ENCODE measurements at regions not wholly inside any gene's neighbourhood (a gene's known extent, or its start where the extent isn't known, plus 50 kb on each side); places are given as distances from the start of the nearest gene placed in this dataset.
A peak's percentile ranks its signal among the peaks of the same experiment; 100 is the strongest.

DNA sequence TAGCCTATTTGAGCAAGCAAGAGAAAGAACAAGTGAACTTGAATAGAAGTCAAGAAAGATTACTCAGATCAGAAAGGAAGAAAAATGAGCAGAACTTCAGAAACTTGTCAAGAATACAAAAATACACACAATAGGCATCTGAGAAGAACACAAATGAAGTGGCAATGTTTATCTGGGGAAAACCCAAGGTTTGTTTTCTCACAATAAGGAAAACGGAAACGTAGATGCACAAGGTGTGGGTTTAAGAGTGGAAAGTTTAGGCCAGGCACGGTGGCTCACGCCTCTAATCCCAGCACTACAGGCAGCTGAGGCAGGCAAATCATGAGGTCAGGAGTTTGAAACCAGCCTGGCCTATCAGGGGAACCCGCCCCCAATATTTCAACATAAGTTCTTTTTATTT, 159.5 kb upstream of the GYPC start (continued):
- TF ChIP-seq MEF2A (IDR thresholded peaks at IDR 0.05; ENCODE audit: insufficient read depth, low read depth, low read length) (peak; percentile 94), BHLHE40 (IDR thresholded peaks at IDR 0.05; ENCODE audit: borderline replicate concordance in 1 of 2, low read depth in 2 of 2, low read length in 1 of 2) (no peak), FOXK2 (IDR thresholded peaks at IDR 0.05) (no peak), ZBTB4 (CRISPR knock-in tag; IDR thresholded peaks at IDR 0.05) (no peak), RBBP5 (conservative IDR thresholded peaks at IDR 0.05) (no peak), SIX5 (IDR thresholded peaks at IDR 0.05; ENCODE audit: low read depth, low read length, severe bottlenecking) (no peak), ZSCAN29 (IDR thresholded peaks at IDR 0.05) (no peak), MEF2B (IDR thresholded peaks at IDR 0.05; ENCODE audit: partially characterized antibody, poor library complexity, severe bottlenecking) (no peak), ZNF24 (IDR thresholded peaks at IDR 0.05) (no peak), RFX5 (IDR thresholded peaks at IDR 0.05; ENCODE audit: low read depth, low read length) (no peak), TCF7 (IDR thresholded peaks at IDR 0.05; ENCODE audit: borderline replicate concordance) (no peak), CHD4 (IDR thresholded peaks at IDR 0.05) (no peak), NFYB (IDR thresholded peaks at IDR 0.05; ENCODE audit: insufficient read depth, low read depth, low read length) (no peak), USF2 (IDR thresholded peaks at IDR 0.05; ENCODE audit: borderline replicate concordance, low read depth, low read length) (no peak), RB1 (IDR thresholded peaks at IDR 0.05; ENCODE audit: borderline replicate concordance) (no peak), FOXM1 (IDR thresholded peaks at IDR 0.05; ENCODE audit: low read depth, low read length) (peak; percentile 97), CBFB (IDR thresholded peaks at IDR 0.05; ENCODE audit: low read depth) (peak; percentile 21; the same call in 1 of the 2 replicates), KAT2A (conservative IDR thresholded peaks at IDR 0.05; ENCODE audit: control insufficient read depth, low read depth, low read length) (no peak), IKZF2 (IDR thresholded peaks at IDR 0.05) (peak in 1 of 2 experiments; percentile 41; a peak in 2 of 4 replicates), MTA2 (IDR thresholded peaks at IDR 0.05; ENCODE audit: low read depth) (no peak), KDM1A (IDR thresholded peaks at IDR 0.05; ENCODE audit: borderline replicate concordance) (no peak), RUNX3 (IDR thresholded peaks at IDR 0.05; ENCODE audit: low read length) (peak; percentile 85), ZZZ3 (IDR thresholded peaks at IDR 0.05; ENCODE audit: control insufficient read depth, insufficient read length, low read depth) (no peak), CREB1 (IDR thresholded peaks at IDR 0.05; ENCODE audit: low read depth) (peak; percentile 42; the same call in 1 of the 2 replicates)
- TF ChIP-seq, protein P1, sequence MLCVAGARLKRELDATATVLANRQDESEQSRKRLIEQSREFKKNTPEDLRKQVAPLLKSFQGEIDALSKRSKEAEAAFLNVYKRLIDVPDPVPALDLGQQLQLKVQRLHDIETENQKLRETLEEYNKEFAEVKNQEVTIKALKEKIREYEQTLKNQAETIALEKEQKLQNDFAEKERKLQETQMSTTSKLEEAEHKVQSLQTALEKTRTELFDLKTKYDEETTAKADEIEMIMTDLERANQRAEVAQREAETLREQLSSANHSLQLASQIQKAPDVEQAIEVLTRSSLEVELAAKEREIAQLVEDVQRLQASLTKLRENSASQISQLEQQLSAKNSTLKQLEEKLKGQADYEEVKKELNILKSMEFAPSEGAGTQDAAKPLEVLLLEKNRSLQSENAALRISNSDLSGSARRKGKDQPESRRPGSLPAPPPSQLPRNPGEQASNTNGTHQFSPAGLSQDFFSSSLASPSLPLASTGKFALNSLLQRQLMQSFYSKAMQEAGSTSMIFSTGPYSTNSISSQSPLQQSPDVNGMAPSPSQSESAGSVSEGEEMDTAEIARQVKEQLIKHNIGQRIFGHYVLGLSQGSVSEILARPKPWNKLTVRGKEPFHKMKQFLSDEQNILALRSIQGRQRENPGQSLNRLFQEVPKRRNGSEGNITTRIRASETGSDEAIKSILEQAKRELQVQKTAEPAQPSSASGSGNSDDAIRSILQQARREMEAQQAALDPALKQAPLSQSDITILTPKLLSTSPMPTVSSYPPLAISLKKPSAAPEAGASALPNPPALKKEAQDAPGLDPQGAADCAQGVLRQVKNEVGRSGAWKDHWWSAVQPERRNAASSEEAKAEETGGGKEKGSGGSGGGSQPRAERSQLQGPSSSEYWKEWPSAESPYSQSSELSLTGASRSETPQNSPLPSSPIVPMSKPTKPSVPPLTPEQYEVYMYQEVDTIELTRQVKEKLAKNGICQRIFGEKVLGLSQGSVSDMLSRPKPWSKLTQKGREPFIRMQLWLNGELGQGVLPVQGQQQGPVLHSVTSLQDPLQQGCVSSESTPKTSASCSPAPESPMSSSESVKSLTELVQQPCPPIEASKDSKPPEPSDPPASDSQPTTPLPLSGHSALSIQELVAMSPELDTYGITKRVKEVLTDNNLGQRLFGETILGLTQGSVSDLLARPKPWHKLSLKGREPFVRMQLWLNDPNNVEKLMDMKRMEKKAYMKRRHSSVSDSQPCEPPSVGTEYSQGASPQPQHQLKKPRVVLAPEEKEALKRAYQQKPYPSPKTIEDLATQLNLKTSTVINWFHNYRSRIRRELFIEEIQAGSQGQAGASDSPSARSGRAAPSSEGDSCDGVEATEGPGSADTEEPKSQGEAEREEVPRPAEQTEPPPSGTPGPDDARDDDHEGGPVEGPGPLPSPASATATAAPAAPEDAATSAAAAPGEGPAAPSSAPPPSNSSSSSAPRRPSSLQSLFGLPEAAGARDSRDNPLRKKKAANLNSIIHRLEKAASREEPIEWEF (IDR thresholded peaks at IDR 0.05; ENCODE audit: insufficient replicate concordance, low read depth, low read length): no peak

Measured in GM12878 (cell line).